K562 (cell line): ENCODE measurements at regions not wholly inside any gene's neighbourhood (a gene's known extent, or its start where the extent isn't known, plus 50 kb on each side); places are given as distances from the start of the nearest gene placed in this dataset.

Source experiments
- ATAC-seq: fragments of 200-7000 bp; cut with Tn5 transposase; 3 replicates; pipeline ENCODE4 v1.9.1; 2020; ENCODE audit warnings: moderate library complexity
- BruUV-seq: library from RNA; stranded (reverse); fragments of 400-500 nt; replicated peaks from 2 replicates; lab custom pipeline; 2021; lab: Mats Ljungman, UMichigan
- CTCF ChIA-PET: fragments of 300-600 bp; formaldehyde crosslinking; extraction: SDS; loops from one replicate; lab custom pipeline; 2021; ENCODE audit warnings: low intra/inter-chr PET ratio; lab: Yijun Ruan, JAX
- POLR2A ChIA-PET: fragments of 300-600, 350-650 bp; sonication (Branson Sonifier 250); formaldehyde crosslinking; extraction: SDS; loops from one replicate; lab custom pipeline; 2021; ENCODE audit warnings: antibody characterized with exemption, inconsistent platforms; lab: Yijun Ruan, JAX
- DNase-seq, 4 experiments: peaks; one replicate each; pipeline versions ENCODE4 v3.0.0 to v3.0.0-alpha.2; 2011 to 2018; ENCODE audit warnings: low spot score in 3 of 4, mixed read lengths in 3 of 4; ENCODE audit errors: extremely low read depth in 1 of 4
- FAIRE-seq: peaks from 2 replicates; lab custom pipeline; 2011; peaks lifted over from hg19 to GRCh38; lab: Jason Lieb, UNC
- H2AFZ ChIP-seq: 2 replicates; pipeline ENCODE4 v1.6.0; 2011; ENCODE audit warnings: low read depth, low read length, control low read depth, inconsistent platforms
- H3K27ac ChIP-seq: fragments of 200-600 bp; 3 replicates; pipeline ENCODE4 v1.8.0; 2011; ENCODE audit warnings: low read depth, mild to moderate bottlenecking, control low read depth, inconsistent platforms, low read length, moderate library complexity, mixed read lengths; ENCODE audit errors: extremely low read depth
- H3K27me3 ChIP-seq, 2 experiments: fragments of 300-600 bp in 1 of 2; 2 replicates in 1 of 2; 3 replicates in 1 of 2; pipeline versions ENCODE4 v1.6.0 to v1.8.0; 2011; ENCODE audit warnings: inconsistent platforms in 2 of 2, low read length in 2 of 2, mild to moderate bottlenecking in 1 of 2, mixed read lengths in 1 of 2, moderate library complexity in 1 of 2; ENCODE audit not compliant: control insufficient read depth in 2 of 2, insufficient read depth in 2 of 2
- H3K36me3 ChIP-seq: fragments of 300-600 bp; 3 replicates; pipeline ENCODE4 v1.8.0; 2011; ENCODE audit warnings: mild to moderate bottlenecking, low read length, inconsistent platforms; ENCODE audit not compliant: control insufficient read depth, insufficient read depth
- H3K4me1 ChIP-seq, 2 experiments: fragments of 200-600 bp in 1 of 2; replicated peaks in 1 of 2; 2 replicates in 1 of 2; 3 replicates in 1 of 2; pipeline versions ENCODE4 v1.5.1 to v1.8.0; 2011; ENCODE audit warnings: inconsistent platforms in 2 of 2, low read length in 2 of 2, mild to moderate bottlenecking in 1 of 2, mixed read lengths in 1 of 2, moderate library complexity in 1 of 2; ENCODE audit not compliant: control insufficient read depth in 2 of 2, insufficient read depth in 2 of 2
- H3K4me2 ChIP-seq: 2 replicates; pipeline ENCODE4 v1.6.1; 2011; ENCODE audit warnings: low read length, control low read depth, inconsistent platforms, mixed read lengths; ENCODE audit not compliant: insufficient read depth
- H3K4me3 ChIP-seq: fragments of 200-600 bp; sonication (generic), shearing (Covaris generic); 2 replicates; pipeline ENCODE4 v1.5.1; 2016; ENCODE audit warnings: control low read depth, inconsistent platforms
- H3K79me2 ChIP-seq: fragments of 200-600 bp; 3 replicates; pipeline ENCODE4 v1.8.0; 2011; ENCODE audit warnings: low read length, inconsistent platforms; ENCODE audit not compliant: control insufficient read depth, insufficient read depth
- H3K9ac ChIP-seq, 2 experiments: 2 replicates each; pipeline versions ENCODE4 v1.6.0 to v1.6.1; 2011; ENCODE audit warnings: low read depth in 2 of 2, low read length in 2 of 2, control low read depth in 1 of 2, inconsistent platforms in 1 of 2, mild to moderate bottlenecking in 1 of 2, mixed read lengths in 1 of 2; ENCODE audit not compliant: insufficient read depth in 1 of 2
- H3K9me1 ChIP-seq: one replicate; pipeline ENCODE4 v1.6.0; 2011; ENCODE audit warnings: inconsistent platforms, mild to moderate bottlenecking, low read length, moderate library complexity; ENCODE audit not compliant: control insufficient read depth, insufficient read depth
- H3K9me3 ChIP-seq: replicated peaks from 2 replicates; pipeline ENCODE4 v1.5.1; 2011; ENCODE audit warnings: low read depth, low read length, inconsistent platforms; ENCODE audit not compliant: control insufficient read depth, insufficient read depth
- H4K20me1 ChIP-seq: replicated peaks from 2 replicates; pipeline ENCODE4 v1.6.1; 2011; ENCODE audit warnings: low read length, inconsistent platforms, mixed read lengths; ENCODE audit not compliant: control insufficient read depth, insufficient read depth
- FOSL1 ChIP-seq: fragments of 200-800 bp; sonication (Bioruptor generic); conservative IDR thresholded peaks from 2 replicates; pipeline ENCODE4 v1.6.1; 2016; ENCODE audit warnings: missing genetic modification characterization, missing compliant biosample characterization
- POLR3A ChIP-seq: IDR thresholded peaks from 2 replicates; pipeline ENCODE4 v1.6.1; 2011; ENCODE audit warnings: borderline replicate concordance, mild to moderate bottlenecking, moderate library complexity; ENCODE audit not compliant: insufficient read length, insufficient read depth; ENCODE audit errors: extremely low read depth
- SMAD3 ChIP-seq: fragments of 450-650 bp; formaldehyde crosslinking; conservative IDR thresholded peaks from 2 replicates; pipeline ENCODE4 v1.4.0; 2020; ENCODE audit warnings: mild to moderate bottlenecking
- YBX1 ChIP-seq: fragments of 450-650 bp; IDR thresholded peaks from 2 replicates; pipeline ENCODE4 v1.7.1; 2016; ENCODE audit warnings: mild to moderate bottlenecking
- WGBS: fragments of 100-300 bp; shearing (Covaris generic); methylation state at CpG from one replicate; pipeline ENCODE4 v1.1.6; 2016; ENCODE audit warnings: low coverage, mixed read lengths; ENCODE audit not compliant: insufficient coverage; ENCODE audit errors: missing lambda C conversion rate; 5-methylcytosine and 5-hydroxymethylcytosine counted together
- in situ Hi-C: fragments of 300-500 bp; cut with MboI; formaldehyde crosslinking; loops from 4 replicates; pipeline ENCODE4 v1.15.0; 2018; ENCODE audit warnings: inconsistent platforms, mixed read lengths
- intact Hi-C: fragments of 100-400 bp; cut with micrococcal nuclease; formaldehyde crosslinking; loops from 2 replicates; pipeline ENCODE4 v1.14.2; 2022
- TF ChIP-seq, protein P1 (sequence below): fragments of 450-650 bp; IDR thresholded peaks from 2 replicates; pipeline ENCODE4 v1.6.1; 2017; ENCODE audit warnings: antibody characterized with exemption
- TF ChIP-seq, protein P2 (sequence below): fragments of 450-650 bp; formaldehyde crosslinking; IDR thresholded peaks from 2 replicates; pipeline ENCODE4 v1.4.0; 2022; ENCODE audit warnings: missing genetic modification characterization
- TF ChIP-seq, protein P3 (sequence below), 2 experiments: fragments of 450-650 bp; conservative IDR thresholded peaks; 2 replicates each; pipeline ENCODE4 v1.6.1; 2017; ENCODE audit warnings: mild to moderate bottlenecking in 2 of 2, moderate library complexity in 2 of 2
- TF ChIP-seq, protein P4 (sequence below), 3 experiments: IDR thresholded peaks in 2 of 3; conservative IDR thresholded peaks in 1 of 3; 2 replicates each; pipeline ENCODE4 v1.5.1; 2011 to 2012; ENCODE audit warnings: low read length in 3 of 3, mild to moderate bottlenecking in 3 of 3, control low read depth in 2 of 3, improper control_type of control experiment in 1 of 3, inconsistent platforms in 1 of 3, low read depth in 1 of 3, mixed read lengths in 1 of 3, moderate library complexity in 1 of 3; ENCODE audit not compliant: insufficient read depth in 2 of 3

DNA sequence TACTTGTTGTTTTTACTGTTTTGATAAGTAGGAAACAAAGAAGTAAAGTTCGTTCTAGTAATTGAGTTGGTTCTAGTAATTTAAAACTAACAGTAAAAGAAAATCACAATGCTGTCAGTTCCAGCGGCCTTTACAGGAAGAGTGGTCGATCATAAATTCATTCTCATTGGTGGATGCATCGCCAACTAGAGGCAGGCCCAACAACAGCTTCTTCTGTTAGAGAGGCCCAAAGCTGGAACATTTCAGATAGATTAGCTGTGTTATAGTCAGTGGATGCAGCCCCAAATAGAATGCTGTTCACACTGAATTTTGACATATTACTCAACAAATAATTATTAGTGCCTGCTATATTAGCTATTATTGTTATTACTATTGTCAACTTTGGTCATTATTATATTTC lies 80.8 kb downstream of the ARRDC3 start:
- DNase-seq: peak in 2 of 4 experiments; percentile 38 to 47
- CTCF ChIA-PET: no interaction called here
- peak; percentile 60 for FAIRE-seq
- TF ChIP-seq, protein P1, sequence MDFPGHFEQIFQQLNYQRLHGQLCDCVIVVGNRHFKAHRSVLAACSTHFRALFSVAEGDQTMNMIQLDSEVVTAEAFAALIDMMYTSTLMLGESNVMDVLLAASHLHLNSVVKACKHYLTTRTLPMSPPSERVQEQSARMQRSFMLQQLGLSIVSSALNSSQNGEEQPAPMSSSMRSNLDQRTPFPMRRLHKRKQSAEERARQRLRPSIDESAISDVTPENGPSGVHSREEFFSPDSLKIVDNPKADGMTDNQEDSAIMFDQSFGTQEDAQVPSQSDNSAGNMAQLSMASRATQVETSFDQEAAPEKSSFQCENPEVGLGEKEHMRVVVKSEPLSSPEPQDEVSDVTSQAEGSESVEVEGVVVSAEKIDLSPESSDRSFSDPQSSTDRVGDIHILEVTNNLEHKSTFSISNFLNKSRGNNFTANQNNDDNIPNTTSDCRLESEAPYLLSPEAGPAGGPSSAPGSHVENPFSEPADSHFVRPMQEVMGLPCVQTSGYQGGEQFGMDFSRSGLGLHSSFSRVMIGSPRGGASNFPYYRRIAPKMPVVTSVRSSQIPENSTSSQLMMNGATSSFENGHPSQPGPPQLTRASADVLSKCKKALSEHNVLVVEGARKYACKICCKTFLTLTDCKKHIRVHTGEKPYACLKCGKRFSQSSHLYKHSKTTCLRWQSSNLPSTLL: no peak
- TF ChIP-seq POLR3A (no peak), YBX1 (no peak), SMAD3 (CRISPR knock-in tag) (no peak), FOSL1 (tag) (no peak)
- TF ChIP-seq, protein P2, sequence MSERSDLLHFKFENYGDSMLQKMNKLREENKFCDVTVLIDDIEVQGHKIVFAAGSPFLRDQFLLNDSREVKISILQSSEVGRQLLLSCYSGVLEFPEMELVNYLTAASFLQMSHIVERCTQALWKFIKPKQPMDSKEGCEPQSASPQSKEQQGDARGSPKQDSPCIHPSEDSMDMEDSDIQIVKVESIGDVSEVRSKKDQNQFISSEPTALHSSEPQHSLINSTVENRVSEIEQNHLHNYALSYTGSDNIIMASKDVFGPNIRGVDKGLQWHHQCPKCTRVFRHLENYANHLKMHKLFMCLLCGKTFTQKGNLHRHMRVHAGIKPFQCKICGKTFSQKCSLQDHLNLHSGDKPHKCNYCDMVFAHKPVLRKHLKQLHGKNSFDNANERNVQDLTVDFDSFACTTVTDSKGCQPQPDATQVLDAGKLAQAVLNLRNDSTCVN (CRISPR knock-in tag): no peak
- TF ChIP-seq, protein P3, sequence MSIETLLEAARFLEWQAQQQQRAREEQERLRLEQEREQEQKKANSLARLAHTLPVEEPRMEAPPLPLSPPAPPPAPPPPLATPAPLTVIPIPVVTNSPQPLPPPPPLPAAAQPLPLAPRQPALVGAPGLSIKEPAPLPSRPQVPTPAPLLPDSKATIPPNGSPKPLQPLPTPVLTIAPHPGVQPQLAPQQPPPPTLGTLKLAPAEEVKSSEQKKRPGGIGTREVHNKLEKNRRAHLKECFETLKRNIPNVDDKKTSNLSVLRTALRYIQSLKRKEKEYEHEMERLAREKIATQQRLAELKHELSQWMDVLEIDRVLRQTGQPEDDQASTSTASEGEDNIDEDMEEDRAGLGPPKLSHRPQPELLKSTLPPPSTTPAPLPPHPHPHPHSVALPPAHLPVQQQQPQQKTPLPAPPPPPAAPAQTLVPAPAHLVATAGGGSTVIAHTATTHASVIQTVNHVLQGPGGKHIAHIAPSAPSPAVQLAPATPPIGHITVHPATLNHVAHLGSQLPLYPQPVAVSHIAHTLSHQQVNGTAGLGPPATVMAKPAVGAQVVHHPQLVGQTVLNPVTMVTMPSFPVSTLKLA (conservative IDR thresholded peaks at IDR 0.05): 0 out of 4 replicates have a peak, but pooled peaks of 1 of the 2 experiments have one; percentile 11
- TF ChIP-seq, protein P4, sequence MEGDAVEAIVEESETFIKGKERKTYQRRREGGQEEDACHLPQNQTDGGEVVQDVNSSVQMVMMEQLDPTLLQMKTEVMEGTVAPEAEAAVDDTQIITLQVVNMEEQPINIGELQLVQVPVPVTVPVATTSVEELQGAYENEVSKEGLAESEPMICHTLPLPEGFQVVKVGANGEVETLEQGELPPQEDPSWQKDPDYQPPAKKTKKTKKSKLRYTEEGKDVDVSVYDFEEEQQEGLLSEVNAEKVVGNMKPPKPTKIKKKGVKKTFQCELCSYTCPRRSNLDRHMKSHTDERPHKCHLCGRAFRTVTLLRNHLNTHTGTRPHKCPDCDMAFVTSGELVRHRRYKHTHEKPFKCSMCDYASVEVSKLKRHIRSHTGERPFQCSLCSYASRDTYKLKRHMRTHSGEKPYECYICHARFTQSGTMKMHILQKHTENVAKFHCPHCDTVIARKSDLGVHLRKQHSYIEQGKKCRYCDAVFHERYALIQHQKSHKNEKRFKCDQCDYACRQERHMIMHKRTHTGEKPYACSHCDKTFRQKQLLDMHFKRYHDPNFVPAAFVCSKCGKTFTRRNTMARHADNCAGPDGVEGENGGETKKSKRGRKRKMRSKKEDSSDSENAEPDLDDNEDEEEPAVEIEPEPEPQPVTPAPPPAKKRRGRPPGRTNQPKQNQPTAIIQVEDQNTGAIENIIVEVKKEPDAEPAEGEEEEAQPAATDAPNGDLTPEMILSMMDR (IDR thresholded peaks at IDR 0.05 in 2 of 3, conservative IDR thresholded peaks at IDR 0.05 in 1 of 3; ENCODE audit: insufficient read depth in 2 of 3, low read depth in 1 of 3, low read length in 3 of 3): peak; percentile 24 to 50 (median 38); a peak in 3 of 6 replicates
- in situ Hi-C loops: no loop called here
- WGBS: 19% methylated on average over 4 of the region's 4 CpGs
- Histone ChIP-seq H3K79me2 (no peaks in the 10 kb centered on the region), H3K36me3 (no peaks in the 10 kb centered on the region), H3K9me1 (no peaks in the 10 kb centered on the region), H3K4me1 (0 out of 5 replicates have a peak, but pooled peaks cover 0 to 3% of the 10 kb centered on the region in 2 experiments), H2AFZ (peak overlapping the region; percentile 65), H3K27me3 (no peaks in the 10 kb centered on the region), H3K9me3 (no peaks in the 10 kb centered on the region), H3K27ac (no peak overlapping the region), H3K9ac (no peak overlapping the region), H3K4me2 (no peak overlapping the region), H3K4me3 (no peak overlapping the region), H4K20me1 (no peaks in the 10 kb centered on the region)
- peak; percentile 91 for ATAC-seq
- no TSS peak for BruUV-seq
- intact Hi-C loops: no loop called here
- POLR2A ChIA-PET: interaction anchor here (0.8 to 1.7 kb wide), 3 partner anchors 11 to 82 kb away, joined by 3 to 7 read pairs (median 4); no protein-coding TSS in a partner anchor
